GM19452 (cell line): ENCODE measurements at regions not wholly inside any gene's neighbourhood (a gene's known extent, or its start where the extent isn't known, plus 50 kb on each side); places are given as distances from the start of the nearest gene placed in this dataset.
"Not testable (repeated sequence)": the region's sequence is repeated elsewhere in the genome, so short reads cannot be mapped to it uniquely, and the experiment has no call there.

ENCODE experiments used
- ATAC-seq: cut with Tn5 transposase; IDR thresholded peaks from one replicate; pipeline ENCODE4 v1.9.1; 2021; ENCODE audit not compliant: unreplicated experiment

GRCh38 chr3:194908496-194908895, 222.8 kb downstream of the FAM43A start:
- no peak for ATAC-seq

- ATAC-seq, result no peak
Measured at GRCh38 chr3:194908972-194909371, 223.3 kb downstream of the FAM43A start.

GRCh38 chr3:194910414-194910984, 224.8 kb downstream of the FAM43A start:
- ATAC-seq, result no peak

- ATAC-seq, result no peak
Measured at GRCh38 chr3:194913316-194913715, 227.6 kb downstream of the FAM43A start.

GRCh38 chr3:194924889-194925288, 239.2 kb downstream of the FAM43A start:
- not testable (repeated sequence) for ATAC-seq

- no peak for ATAC-seq
Measured at GRCh38 chr3:194925614-194926013, 239.9 kb downstream of the FAM43A start.

- no peak for ATAC-seq
Measured at GRCh38 chr3:194928227-194928626, 242.5 kb downstream of the FAM43A start.

- no peak for ATAC-seq
Measured at GRCh38 chr3:194928831-194929577, 243.3 kb downstream of the FAM43A start.

- no peak for ATAC-seq
Measured at GRCh38 chr3:194929578-194929960, 243.9 kb downstream of the FAM43A start.

- ATAC-seq, result no peak
Measured at GRCh38 chr3:194930377-194931204, 244.9 kb downstream of the FAM43A start.

- ATAC-seq, result no peak
Measured at GRCh38 chr3:194931347-194931746, 245.7 kb downstream of the FAM43A start.

GRCh38 chr3:194931865-194932264, 246.2 kb downstream of the FAM43A start:
- ATAC-seq, result no peak

- ATAC-seq, result no peak
Measured at GRCh38 chr3:194933465-194933864, 247.8 kb downstream of the FAM43A start.

- no peak for ATAC-seq
Measured at GRCh38 chr3:194935061-194935460, 249.4 kb downstream of the FAM43A start.

- ATAC-seq, result no peak
Measured at GRCh38 chr3:194935632-194936470, 250.2 kb downstream of the FAM43A start.

- no peak for ATAC-seq
Measured at GRCh38 chr3:194936659-194937058, 251.0 kb downstream of the FAM43A start.

GRCh38 chr3:194937144-194937543, 251.5 kb downstream of the FAM43A start:
- no peak for ATAC-seq

GRCh38 chr3:194937882-194938321, 252.2 kb downstream of the FAM43A start:
- ATAC-seq, result no peak

GRCh38 chr3:194938845-194939531, 253.3 kb downstream of the FAM43A start:
- ATAC-seq, result no peak

- no peak for ATAC-seq
Measured at GRCh38 chr3:194939532-194939909, 253.8 kb downstream of the FAM43A start.
